Keratinocyte (primary cell): ENCODE measurements at regions not wholly inside any gene's neighbourhood (a gene's known extent, or its start where the extent isn't known, plus 50 kb on each side); places are given as distances from the start of the nearest gene placed in this dataset.

Experiments used
- CTCF ChIP-seq, 3 experiments: IDR thresholded peaks in 1 of 3; conservative IDR thresholded peaks in 1 of 3; optimal IDR thresholded peaks in 1 of 3; 2 replicates in 2 of 3; 3 replicates in 1 of 3; pipeline versions ENCODE3 to v1.5.1; 2011; ENCODE audit warnings: low read length in 3 of 3, mild to moderate bottlenecking in 3 of 3, moderate library complexity in 2 of 3, control low read depth in 1 of 3, inconsistent platforms in 1 of 3; ENCODE audit not compliant: insufficient read depth in 2 of 3; ENCODE audit errors: extremely low read depth in 1 of 3
- EZH2 ChIP-seq: IDR thresholded peaks from one replicate; pipeline ENCODE4 v1.6.1; 2012; ENCODE audit warnings: inconsistent platforms, mild to moderate bottlenecking, low read length, moderate library complexity

DNA sequence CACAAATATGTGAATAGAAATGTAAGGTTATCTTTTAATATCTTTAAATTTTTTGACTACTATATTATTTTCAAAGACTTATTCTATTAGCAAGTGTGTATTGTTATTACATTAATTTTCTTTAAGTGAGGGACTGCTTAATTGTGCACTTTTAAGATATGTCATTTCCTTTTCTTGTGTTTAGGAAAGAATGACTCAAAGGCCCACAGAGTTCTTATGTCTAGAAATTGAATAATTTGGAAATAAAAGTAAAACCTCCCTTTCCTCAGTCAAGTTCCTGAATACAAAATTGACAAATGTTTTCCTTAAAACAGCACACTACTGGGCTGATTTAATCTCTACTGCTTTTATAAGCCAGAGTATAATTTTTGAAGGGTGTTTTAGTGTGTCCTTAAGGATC lies 169.7 kb downstream of the TMEM47 start:
- TF ChIP-seq CTCF (optimal IDR thresholded peaks at IDR 0.05 in 1 of 3, IDR thresholded peaks at IDR 0.05 in 1 of 3, conservative IDR thresholded peaks at IDR 0.05 in 1 of 3; ENCODE audit: extremely low read depth in 1 of 3, insufficient read depth in 2 of 3, low read length in 3 of 3) (no peak), EZH2 (no peak)
